Suppressor macrophage treated with lipopolysaccharide for 1 hour (primary cell): ENCODE measurements at regions not wholly inside any gene's neighbourhood (a gene's known extent, or its start where the extent isn't known, plus 50 kb on each side); places are given as distances from the start of the nearest gene placed in this dataset.

Experiments
- DNase-seq, 3 donors: peaks; one replicate each; pipeline ENCODE4 v3.0.0-alpha.2; 2020 to 2022

- peak; percentile 10 to 26 (median 25) for DNase-seq
Measured at GRCh38 chr3:182092662-182093262, 381.0 kb downstream of the SOX2 start.

GRCh38 chr3:182094321-182094720 lies 382.6 kb downstream of the SOX2 start:
- no peak for DNase-seq

- DNase-seq, result no peak
Measured at GRCh38 chr3:182104881-182105280, 393.2 kb downstream of the SOX2 start.

GRCh38 chr3:182105875-182106274 lies 394.1 kb downstream of the SOX2 start:
- DNase-seq, result no peak

- DNase-seq, result no peak
Measured at GRCh38 chr3:182108371-182108770, 396.6 kb downstream of the SOX2 start.

GRCh38 chr3:182111967-182112366 lies 400.2 kb downstream of the SOX2 start:
- no peak for DNase-seq

- no peak for DNase-seq
Measured at GRCh38 chr3:182115328-182116015, 403.7 kb downstream of the SOX2 start.

- DNase-seq, result no peak
Measured at GRCh38 chr3:182116386-182116785, 404.7 kb downstream of the SOX2 start.

GRCh38 chr3:182117131-182117530 lies 405.4 kb downstream of the SOX2 start:
- no peak for DNase-seq

GRCh38 chr3:182117583-182117982 lies 405.9 kb downstream of the SOX2 start:
- no peak for DNase-seq

- DNase-seq, result no peak
Measured at GRCh38 chr3:182118066-182118465, 406.3 kb downstream of the SOX2 start.

GRCh38 chr3:182121401-182121800 lies 409.7 kb downstream of the SOX2 start:
- DNase-seq, result no peak

GRCh38 chr3:182122779-182123178 lies 411.1 kb downstream of the SOX2 start:
- DNase-seq, result no peak

- no peak for DNase-seq
Measured at GRCh38 chr3:182124187-182124586, 412.5 kb downstream of the SOX2 start.

- DNase-seq, result no peak
Measured at GRCh38 chr3:182124716-182125115, 413.0 kb downstream of the SOX2 start.

GRCh38 chr3:182129740-182130139 lies 418.0 kb downstream of the SOX2 start:
- DNase-seq, result no peak

GRCh38 chr3:182133752-182134151 lies 422.0 kb downstream of the SOX2 start:
- DNase-seq, result no peak

GRCh38 chr3:182135056-182135455 lies 423.3 kb downstream of the SOX2 start:
- no peak for DNase-seq

GRCh38 chr3:182136008-182136910 lies 424.5 kb downstream of the SOX2 start:
- no peak for DNase-seq

GRCh38 chr3:182138393-182138792 lies 426.7 kb downstream of the SOX2 start:
- DNase-seq, result no peak

- no peak for DNase-seq
Measured at GRCh38 chr3:182139627-182140357, 428.1 kb downstream of the SOX2 start.

- DNase-seq, result no peak
Measured at GRCh38 chr3:182142928-182143327, 431.2 kb downstream of the SOX2 start.

GRCh38 chr3:182143903-182144302 lies 432.2 kb downstream of the SOX2 start:
- no peak for DNase-seq
